ENCODE measurements at regions not wholly inside any gene's neighbourhood (a gene's known extent, or its start where the extent isn't known, plus 50 kb on each side); places are given as distances from the start of the nearest gene placed in this dataset. TPM values are rescaled to one million over a fixed set of nuclear protein-coding genes. Genes with fewer than 3 reads are reported as not detected.

GRCh38 chr1:164948101-164948500, 389.1 kb downstream of the PBX1 start:
- no peak for DNase-seq

- DNase-seq, result no peak
Measured at GRCh38 chr1:164937291-164937690, 378.3 kb downstream of the PBX1 start.

GRCh38 chr1:164932580-164932979, 373.6 kb downstream of the PBX1 start:
- DNase-seq, result no peak

GRCh38 chr1:164930833-164931232, 371.8 kb downstream of the PBX1 start:
- no peak for DNase-seq

- no peak for DNase-seq
Measured at GRCh38 chr1:164930241-164930640, 371.3 kb downstream of the PBX1 start.

- DNase-seq, result no peak
Measured at GRCh38 chr1:164928232-164928812, 369.3 kb downstream of the PBX1 start.

GRCh38 chr1:164926107-164926506, 367.1 kb downstream of the PBX1 start:
- DNase-seq, result no peak

- no peak for DNase-seq
Measured at GRCh38 chr1:164922585-164922984, 363.6 kb downstream of the PBX1 start.

GRCh38 chr1:164921493-164921892, 362.5 kb downstream of the PBX1 start:
- DNase-seq, result no peak

- DNase-seq, result no peak
Measured at GRCh38 chr1:164918140-164918539, 359.2 kb downstream of the PBX1 start.

- no peak for DNase-seq
Measured at GRCh38 chr1:164914208-164914607, 355.2 kb downstream of the PBX1 start.

GRCh38 chr1:164912290-164912689, 353.3 kb downstream of the PBX1 start:
- no peak for DNase-seq

- no peak for DNase-seq
Measured at GRCh38 chr1:164910671-164911070, 351.7 kb downstream of the PBX1 start.

- no peak for DNase-seq
Measured at GRCh38 chr1:164907666-164908065, 348.7 kb downstream of the PBX1 start.

- DNase-seq, result no peak
Measured at GRCh38 chr1:164905869-164906268, 346.9 kb downstream of the PBX1 start.

- DNase-seq, result no peak
Measured at GRCh38 chr1:164902491-164902890, 343.5 kb downstream of the PBX1 start.

Small RNA genes in the stretch of these regions (small RNA-seq; reads per million reads assigned to genes)
- gene RNU6-755P, result not detected

All from occipital lobe (tissue), 2 donors.